GM23338 (cell line): ENCODE measurements at regions not wholly inside any gene's neighbourhood (a gene's known extent, or its start where the extent isn't known, plus 50 kb on each side); places are given as distances from the start of the nearest gene placed in this dataset.

Experiments
- ATAC-seq: fragments of 200-7000 bp; cut with Tn5 transposase; 3 replicates; pipeline ENCODE4 v1.9.1; 2020
- DNase-seq: peaks from one replicate; pipeline ENCODE4 v3.0.0-alpha.2; 2015; ENCODE audit warnings: low spot score
- H2AFZ ChIP-seq: fragments of 200-600 bp; sonication (generic); 2 replicates; pipeline ENCODE4 v1.8.0; 2016; ENCODE audit warnings: antibody characterized with exemption, mild to moderate bottlenecking, moderate library complexity
- H3F3A ChIP-seq: fragments of 200-600 bp; sonication (generic); replicated peaks from 2 replicates; pipeline ENCODE4 v1.8.0; 2017; ENCODE audit warnings: antibody characterized with exemption, mixed run types, low read depth
- H3K27ac ChIP-seq: fragments of 200-600 bp; sonication (generic); 2 replicates; pipeline ENCODE4 v1.6.1; 2016; ENCODE audit warnings: low read depth
- H3K27me3 ChIP-seq: fragments of 200-600 bp; sonication (generic); 2 replicates; pipeline ENCODE4 v1.8.0; 2016; ENCODE audit warnings: mild to moderate bottlenecking, mixed run types, moderate library complexity; ENCODE audit not compliant: insufficient read depth
- H3K36me3 ChIP-seq: fragments of 200-600 bp; sonication (generic); 2 replicates; pipeline ENCODE4 v1.8.0; 2016; ENCODE audit warnings: mild to moderate bottlenecking; ENCODE audit not compliant: insufficient read depth
- H3K4me1 ChIP-seq: fragments of 200-600 bp; sonication (generic); 2 replicates; pipeline ENCODE4 v1.8.0; 2016; ENCODE audit warnings: mild to moderate bottlenecking, moderate library complexity; ENCODE audit not compliant: insufficient read depth
- H3K4me2 ChIP-seq: fragments of 200-600 bp; sonication (generic); 2 replicates; pipeline ENCODE4 v1.7.1; 2017; ENCODE audit warnings: mixed run types
- H3K4me3 ChIP-seq: fragments of 200-600 bp; sonication (generic); 2 replicates; pipeline ENCODE4 v1.6.1; 2016; ENCODE audit warnings: mixed run types
- H3K79me2 ChIP-seq: fragments of 200-600 bp; sonication (generic); replicated peaks from 2 replicates; pipeline ENCODE4 v1.8.0; 2017; ENCODE audit warnings: mild to moderate bottlenecking; ENCODE audit not compliant: insufficient read depth
- H3K9me2 ChIP-seq: fragments of 200-600 bp; sonication (generic); 2 replicates; pipeline ENCODE4 v1.8.0; 2017; ENCODE audit not compliant: insufficient read depth
- H4K20me1 ChIP-seq: fragments of 200-600 bp; sonication (generic); replicated peaks from 2 replicates; pipeline ENCODE4 v1.8.0; 2017; ENCODE audit warnings: mild to moderate bottlenecking; ENCODE audit not compliant: insufficient read depth
- H3K27ac Mint-ChIP-seq: 2 replicates; pipeline ENCODE4 v1.8.0; 2020; ENCODE audit warnings: inconsistent platforms, mild to moderate bottlenecking, moderate library complexity, mixed read lengths
- H3K27me3 Mint-ChIP-seq: 3 replicates; pipeline ENCODE4 v1.8.0; 2022; ENCODE audit warnings: low read depth, mild to moderate bottlenecking, moderate library complexity, mixed read lengths, inconsistent platforms; ENCODE audit not compliant: insufficient read depth, poor library complexity
- H3K36me3 Mint-ChIP-seq: 3 replicates; pipeline ENCODE4 v1.8.0; 2021; ENCODE audit warnings: low read depth, mild to moderate bottlenecking, inconsistent platforms, moderate library complexity, mixed read lengths
- H3K4me1 Mint-ChIP-seq: 3 replicates; pipeline ENCODE4 v1.8.0; 2020; ENCODE audit warnings: mild to moderate bottlenecking, inconsistent platforms, mixed read lengths
- H3K4me3 Mint-ChIP-seq: 3 replicates; pipeline ENCODE4 v1.8.0; 2021; ENCODE audit warnings: moderate library complexity, mild to moderate bottlenecking, inconsistent platforms, mixed read lengths
- H3K9me3 Mint-ChIP-seq: 3 replicates; pipeline ENCODE4 v1.8.0; 2020; ENCODE audit warnings: moderate library complexity, mild to moderate bottlenecking, inconsistent platforms, mixed read lengths
- EZH2 ChIP-seq: fragments of 200-600 bp; sonication (generic); IDR thresholded peaks from one replicate; pipeline ENCODE4 v1.8.0; 2017; ENCODE audit warnings: antibody characterized with exemption, mild to moderate bottlenecking, low read depth; ENCODE audit not compliant: unreplicated experiment
- NANOG ChIP-seq: IDR thresholded peaks from 2 replicates; pipeline ENCODE4 v1.6.1; 2016; ENCODE audit warnings: antibody characterized with exemption, borderline replicate concordance
- ZNF114 ChIP-seq: fragments of 250-450 bp; sonication (Bioruptor Pico); IDR thresholded peaks from 2 replicates; pipeline ENCODE4 v1.5.0; 2020; ENCODE audit warnings: mild to moderate bottlenecking, moderate library complexity
- ZNF331 ChIP-seq: fragments of 250-450 bp; sonication (Bioruptor Pico); IDR thresholded peaks from 2 replicates; pipeline ENCODE4 v1.5.0; 2020; ENCODE audit warnings: low read depth, mild to moderate bottlenecking, moderate library complexity
- TF ChIP-seq, protein P1 (sequence below): fragments of 250-450 bp; sonication (Bioruptor Pico); IDR thresholded peaks from 2 replicates; pipeline ENCODE4 v1.5.0; 2020; ENCODE audit warnings: mild to moderate bottlenecking, moderate library complexity
- TF ChIP-seq, protein P2 (sequence below): IDR thresholded peaks from 2 replicates; pipeline ENCODE4 v1.6.1; 2016; ENCODE audit warnings: antibody characterized with exemption
- TF ChIP-seq, protein P3 (sequence below), 2 experiments: fragments of 200-600 bp in 1 of 2; sonication (generic) in 1 of 2; conservative IDR thresholded peaks; 2 replicates each; pipeline versions ENCODE4 v1.5.1 to v1.6.1; 2016 to 2017; ENCODE audit warnings: antibody characterized with exemption in 2 of 2, low read depth in 2 of 2, mild to moderate bottlenecking in 2 of 2, moderate library complexity in 1 of 2

- TF ChIP-seq, protein P1, sequence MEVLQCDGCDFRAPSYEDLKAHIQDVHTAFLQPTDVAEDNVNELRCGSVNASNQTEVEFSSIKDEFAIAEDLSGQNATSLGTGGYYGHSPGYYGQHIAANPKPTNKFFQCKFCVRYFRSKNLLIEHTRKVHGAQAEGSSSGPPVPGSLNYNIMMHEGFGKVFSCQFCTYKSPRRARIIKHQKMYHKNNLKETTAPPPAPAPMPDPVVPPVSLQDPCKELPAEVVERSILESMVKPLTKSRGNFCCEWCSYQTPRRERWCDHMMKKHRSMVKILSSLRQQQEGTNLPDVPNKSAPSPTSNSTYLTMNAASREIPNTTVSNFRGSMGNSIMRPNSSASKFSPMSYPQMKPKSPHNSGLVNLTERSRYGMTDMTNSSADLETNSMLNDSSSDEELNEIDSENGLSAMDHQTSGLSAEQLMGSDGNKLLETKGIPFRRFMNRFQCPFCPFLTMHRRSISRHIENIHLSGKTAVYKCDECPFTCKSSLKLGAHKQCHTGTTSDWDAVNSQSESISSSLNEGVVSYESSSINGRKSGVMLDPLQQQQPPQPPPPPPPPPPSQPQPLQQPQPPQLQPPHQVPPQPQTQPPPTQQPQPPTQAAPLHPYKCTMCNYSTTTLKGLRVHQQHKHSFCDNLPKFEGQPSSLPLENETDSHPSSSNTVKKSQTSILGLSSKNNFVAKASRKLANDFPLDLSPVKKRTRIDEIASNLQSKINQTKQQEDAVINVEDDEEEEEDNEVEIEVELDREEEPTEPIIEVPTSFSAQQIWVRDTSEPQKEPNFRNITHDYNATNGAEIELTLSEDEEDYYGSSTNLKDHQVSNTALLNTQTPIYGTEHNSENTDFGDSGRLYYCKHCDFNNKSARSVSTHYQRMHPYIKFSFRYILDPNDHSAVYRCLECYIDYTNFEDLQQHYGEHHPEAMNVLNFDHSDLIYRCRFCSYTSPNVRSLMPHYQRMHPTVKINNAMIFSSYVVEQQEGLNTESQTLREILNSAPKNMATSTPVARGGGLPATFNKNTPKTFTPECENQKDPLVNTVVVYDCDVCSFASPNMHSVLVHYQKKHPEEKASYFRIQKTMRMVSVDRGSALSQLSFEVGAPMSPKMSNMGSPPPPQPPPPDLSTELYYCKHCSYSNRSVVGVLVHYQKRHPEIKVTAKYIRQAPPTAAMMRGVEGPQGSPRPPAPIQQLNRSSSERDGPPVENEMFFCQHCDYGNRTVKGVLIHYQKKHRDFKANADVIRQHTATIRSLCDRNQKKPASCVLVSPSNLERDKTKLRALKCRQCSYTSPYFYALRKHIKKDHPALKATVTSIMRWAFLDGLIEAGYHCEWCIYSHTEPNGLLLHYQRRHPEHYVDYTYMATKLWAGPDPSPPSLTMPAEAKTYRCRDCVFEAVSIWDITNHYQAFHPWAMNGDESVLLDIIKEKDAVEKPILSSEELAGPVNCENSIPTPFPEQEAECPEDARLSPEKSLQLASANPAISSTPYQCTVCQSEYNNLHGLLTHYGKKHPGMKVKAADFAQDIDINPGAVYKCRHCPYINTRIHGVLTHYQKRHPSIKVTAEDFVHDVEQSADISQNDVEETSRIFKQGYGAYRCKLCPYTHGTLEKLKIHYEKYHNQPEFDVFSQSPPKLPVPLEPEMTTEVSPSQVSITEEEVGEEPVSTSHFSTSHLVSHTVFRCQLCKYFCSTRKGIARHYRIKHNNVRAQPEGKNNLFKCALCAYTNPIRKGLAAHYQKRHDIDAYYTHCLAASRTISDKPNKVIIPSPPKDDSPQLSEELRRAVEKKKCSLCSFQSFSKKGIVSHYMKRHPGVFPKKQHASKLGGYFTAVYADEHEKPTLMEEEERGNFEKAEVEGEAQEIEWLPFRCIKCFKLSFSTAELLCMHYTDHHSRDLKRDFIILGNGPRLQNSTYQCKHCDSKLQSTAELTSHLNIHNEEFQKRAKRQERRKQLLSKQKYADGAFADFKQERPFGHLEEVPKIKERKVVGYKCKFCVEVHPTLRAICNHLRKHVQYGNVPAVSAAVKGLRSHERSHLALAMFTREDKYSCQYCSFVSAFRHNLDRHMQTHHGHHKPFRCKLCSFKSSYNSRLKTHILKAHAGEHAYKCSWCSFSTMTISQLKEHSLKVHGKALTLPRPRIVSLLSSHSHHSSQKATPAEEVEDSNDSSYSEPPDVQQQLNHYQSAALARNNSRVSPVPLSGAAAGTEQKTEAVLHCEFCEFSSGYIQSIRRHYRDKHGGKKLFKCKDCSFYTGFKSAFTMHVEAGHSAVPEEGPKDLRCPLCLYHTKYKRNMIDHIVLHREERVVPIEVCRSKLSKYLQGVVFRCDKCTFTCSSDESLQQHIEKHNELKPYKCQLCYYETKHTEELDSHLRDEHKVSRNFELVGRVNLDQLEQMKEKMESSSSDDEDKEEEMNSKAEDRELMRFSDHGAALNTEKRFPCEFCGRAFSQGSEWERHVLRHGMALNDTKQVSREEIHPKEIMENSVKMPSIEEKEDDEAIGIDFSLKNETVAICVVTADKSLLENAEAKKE (CRISPR knock-in tag) = no peak
- TF ChIP-seq NANOG (no peak), EZH2 (no peak)
These were observed 286.9 kb downstream of the INSIG2 start (continued) for GRCh38 chr2:118374974-118375755.

GRCh38 chr2:118372886-118373830 lies 284.9 kb downstream of the INSIG2 start:
- no peaks in the 10 kb centered on the region for H3K9me2 ChIP-seq
- H3K36me3 ChIP-seq = no peaks in the 10 kb centered on the region
- Mint-ChIP-seq H3K27ac (no peak overlapping the region), H3K4me3 (no peak overlapping the region), H3K9me3 (no peaks in the 10 kb centered on the region), H3K4me1 (peaks cover 35% of the 10 kb centered on the region), H3K27me3 (peaks cover 7% of the 10 kb centered on the region), H3K36me3 (no peaks in the 10 kb centered on the region)
- no peaks in the 10 kb centered on the region for H3K79me2 ChIP-seq
- no peak for DNase-seq
- H3K4me2 ChIP-seq = peak overlapping the region; percentile 27
- no peaks in the 10 kb centered on the region for H4K20me1 ChIP-seq
- no peak overlapping the region for H2AFZ ChIP-seq
- ATAC-seq = no peak
- no peak overlapping the region for H3K4me3 ChIP-seq
- H3F3A ChIP-seq = no peaks in the 10 kb centered on the region
- H3K4me1 ChIP-seq = peaks cover 24% of the 10 kb centered on the region
- H3K27me3 ChIP-seq = no peaks in the 10 kb centered on the region
- no peak overlapping the region for H3K27ac ChIP-seq
- TF ChIP-seq, protein P2, sequence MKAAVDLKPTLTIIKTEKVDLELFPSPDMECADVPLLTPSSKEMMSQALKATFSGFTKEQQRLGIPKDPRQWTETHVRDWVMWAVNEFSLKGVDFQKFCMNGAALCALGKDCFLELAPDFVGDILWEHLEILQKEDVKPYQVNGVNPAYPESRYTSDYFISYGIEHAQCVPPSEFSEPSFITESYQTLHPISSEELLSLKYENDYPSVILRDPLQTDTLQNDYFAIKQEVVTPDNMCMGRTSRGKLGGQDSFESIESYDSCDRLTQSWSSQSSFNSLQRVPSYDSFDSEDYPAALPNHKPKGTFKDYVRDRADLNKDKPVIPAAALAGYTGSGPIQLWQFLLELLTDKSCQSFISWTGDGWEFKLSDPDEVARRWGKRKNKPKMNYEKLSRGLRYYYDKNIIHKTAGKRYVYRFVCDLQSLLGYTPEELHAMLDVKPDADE = no peak
- no peak for TF ChIP-seq ZNF114 (CRISPR knock-in tag)
- no peak for TF ChIP-seq ZNF331 (CRISPR knock-in tag)
- TF ChIP-seq NANOG = no peak
- TF ChIP-seq, protein P3, sequence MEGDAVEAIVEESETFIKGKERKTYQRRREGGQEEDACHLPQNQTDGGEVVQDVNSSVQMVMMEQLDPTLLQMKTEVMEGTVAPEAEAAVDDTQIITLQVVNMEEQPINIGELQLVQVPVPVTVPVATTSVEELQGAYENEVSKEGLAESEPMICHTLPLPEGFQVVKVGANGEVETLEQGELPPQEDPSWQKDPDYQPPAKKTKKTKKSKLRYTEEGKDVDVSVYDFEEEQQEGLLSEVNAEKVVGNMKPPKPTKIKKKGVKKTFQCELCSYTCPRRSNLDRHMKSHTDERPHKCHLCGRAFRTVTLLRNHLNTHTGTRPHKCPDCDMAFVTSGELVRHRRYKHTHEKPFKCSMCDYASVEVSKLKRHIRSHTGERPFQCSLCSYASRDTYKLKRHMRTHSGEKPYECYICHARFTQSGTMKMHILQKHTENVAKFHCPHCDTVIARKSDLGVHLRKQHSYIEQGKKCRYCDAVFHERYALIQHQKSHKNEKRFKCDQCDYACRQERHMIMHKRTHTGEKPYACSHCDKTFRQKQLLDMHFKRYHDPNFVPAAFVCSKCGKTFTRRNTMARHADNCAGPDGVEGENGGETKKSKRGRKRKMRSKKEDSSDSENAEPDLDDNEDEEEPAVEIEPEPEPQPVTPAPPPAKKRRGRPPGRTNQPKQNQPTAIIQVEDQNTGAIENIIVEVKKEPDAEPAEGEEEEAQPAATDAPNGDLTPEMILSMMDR (conservative IDR thresholded peaks at IDR 0.05; ENCODE audit: low read depth in 2 of 2) = no peak
